ENCODE measurements at regions not wholly inside any gene's neighbourhood (a gene's known extent, or its start where the extent isn't known, plus 50 kb on each side); places are given as distances from the start of the nearest gene placed in this dataset.

DNA sequence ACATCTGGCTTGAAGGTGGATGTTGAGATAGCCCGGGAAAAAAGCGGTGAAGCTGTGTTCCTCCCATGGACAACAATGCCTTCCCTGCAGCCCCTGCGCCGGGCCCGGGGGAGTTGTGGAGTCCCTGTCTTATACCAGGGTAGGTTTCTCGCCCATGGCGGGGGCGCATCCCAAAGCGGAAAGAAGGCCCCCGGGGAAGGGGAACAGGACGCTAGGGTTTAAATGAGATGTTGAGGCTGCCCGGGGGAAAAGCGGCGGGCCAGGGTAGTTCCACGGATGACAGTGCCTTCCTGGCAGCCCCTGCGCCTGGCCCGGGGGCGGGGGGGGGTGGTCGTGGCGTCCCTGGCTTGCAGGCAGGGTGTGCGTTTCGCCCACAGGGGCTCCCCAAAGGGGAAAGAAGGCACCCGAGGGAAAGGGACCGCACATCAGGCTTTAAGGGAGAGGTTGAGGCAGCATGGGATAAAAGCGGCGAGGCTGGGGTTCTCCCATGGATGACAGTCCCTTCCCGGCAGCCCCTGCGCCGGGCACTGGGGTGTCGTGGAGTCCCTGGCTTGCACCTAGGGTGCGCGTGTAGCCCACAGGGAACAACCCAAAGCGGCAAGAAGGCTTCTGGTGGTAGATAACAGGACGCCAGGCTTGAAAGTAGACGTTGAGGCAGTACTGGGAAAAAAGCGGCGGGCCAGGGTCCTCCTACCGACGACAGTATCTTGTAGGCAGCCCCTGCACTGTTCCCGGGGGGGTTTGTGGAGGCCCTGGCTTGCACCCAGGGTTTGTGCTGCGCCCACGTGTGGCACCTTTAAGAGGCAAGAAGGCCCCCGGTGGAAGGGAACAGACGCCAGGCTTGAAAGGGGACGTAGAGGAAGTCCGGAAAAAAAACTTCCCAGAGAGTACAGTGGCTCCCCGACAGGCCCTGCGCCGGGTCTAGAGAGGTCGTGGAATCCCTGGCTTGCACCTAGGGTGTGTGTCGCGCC lies 160.8 kb upstream of the ALG10B start:
- no peak for DNase-seq (ENCODE audit: low spot score in 2 of 2)
- Histone ChIP-seq H3K4me3 (no peak overlapping the region), H3K27me3 (no peaks in the 10 kb centered on the region), H3K9me3 (peaks cover 0 to 28% (median 0%) of the 10 kb centered on the region in 4 donors), H3K36me3 (no peaks in the 10 kb centered on the region), H3K27ac (no peak overlapping the region), H3K4me1 (no peaks in the 10 kb centered on the region)
- WGBS, 2 donors = 85 to 88% methylated on average over 52 of the region's 52 CpGs
- no peak for TF ChIP-seq EP300 (IDR thresholded peaks at IDR 0.05)
- no peak for TF ChIP-seq POLR2A (IDR thresholded peaks at IDR 0.05)

GRCh38 chr12:38156497-38157245 lies 159.9 kb upstream of the ALG10B start:
- Histone ChIP-seq H3K4me1 (no peaks in the 10 kb centered on the region), H3K4me3 (no peak overlapping the region), H3K36me3 (no peaks in the 10 kb centered on the region), H3K27ac (no peak overlapping the region), H3K9me3 (peaks cover 0 to 34% (median 0%) of the 10 kb centered on the region in 4 donors), H3K27me3 (no peaks in the 10 kb centered on the region)
- DNase-seq (ENCODE audit: low spot score in 2 of 2) = no peak
- TF ChIP-seq EP300 (IDR thresholded peaks at IDR 0.05) = no peak
- TF ChIP-seq, protein P1, sequence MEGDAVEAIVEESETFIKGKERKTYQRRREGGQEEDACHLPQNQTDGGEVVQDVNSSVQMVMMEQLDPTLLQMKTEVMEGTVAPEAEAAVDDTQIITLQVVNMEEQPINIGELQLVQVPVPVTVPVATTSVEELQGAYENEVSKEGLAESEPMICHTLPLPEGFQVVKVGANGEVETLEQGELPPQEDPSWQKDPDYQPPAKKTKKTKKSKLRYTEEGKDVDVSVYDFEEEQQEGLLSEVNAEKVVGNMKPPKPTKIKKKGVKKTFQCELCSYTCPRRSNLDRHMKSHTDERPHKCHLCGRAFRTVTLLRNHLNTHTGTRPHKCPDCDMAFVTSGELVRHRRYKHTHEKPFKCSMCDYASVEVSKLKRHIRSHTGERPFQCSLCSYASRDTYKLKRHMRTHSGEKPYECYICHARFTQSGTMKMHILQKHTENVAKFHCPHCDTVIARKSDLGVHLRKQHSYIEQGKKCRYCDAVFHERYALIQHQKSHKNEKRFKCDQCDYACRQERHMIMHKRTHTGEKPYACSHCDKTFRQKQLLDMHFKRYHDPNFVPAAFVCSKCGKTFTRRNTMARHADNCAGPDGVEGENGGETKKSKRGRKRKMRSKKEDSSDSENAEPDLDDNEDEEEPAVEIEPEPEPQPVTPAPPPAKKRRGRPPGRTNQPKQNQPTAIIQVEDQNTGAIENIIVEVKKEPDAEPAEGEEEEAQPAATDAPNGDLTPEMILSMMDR (IDR thresholded peaks at IDR 0.05) = no peak
- no peak for TF ChIP-seq POLR2A (IDR thresholded peaks at IDR 0.05)
- WGBS, 2 donors = 89 to 91% methylated on average over 39 of the region's 39 CpGs

DNA sequence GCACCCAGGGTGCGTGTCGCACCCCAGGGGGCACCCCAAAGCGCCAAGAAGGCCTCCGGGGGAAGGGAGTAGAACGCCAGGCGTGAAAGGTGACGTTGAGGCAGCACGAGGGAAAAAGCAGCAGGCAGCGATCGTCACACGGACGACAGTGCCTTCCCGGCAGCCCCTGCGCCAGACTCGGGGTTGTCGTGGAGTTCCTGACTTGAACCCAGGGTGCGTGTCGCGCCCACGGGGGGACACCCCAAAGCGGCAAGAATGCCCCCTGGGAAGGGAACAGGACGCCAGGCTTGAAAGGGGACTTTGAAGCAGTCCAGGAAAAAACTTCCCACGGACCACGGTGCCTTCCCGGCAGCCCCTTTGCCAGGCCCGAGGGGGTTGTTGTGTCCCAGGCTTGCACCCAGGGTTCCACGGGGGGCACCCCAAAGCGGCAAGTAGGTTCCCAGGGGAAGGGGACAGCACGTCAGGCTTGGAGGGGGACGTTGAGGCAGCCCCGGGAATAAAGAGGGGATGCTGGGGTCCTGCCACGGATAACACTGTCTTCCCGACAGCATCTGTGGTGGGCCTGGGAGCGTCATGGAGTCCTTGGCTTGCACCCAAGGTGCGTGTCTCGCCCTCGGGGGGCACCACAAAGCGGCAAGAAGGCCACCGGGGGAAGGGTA lies 159.2 kb upstream of the ALG10B start:
- WGBS, 2 donors = 88 to 91% methylated on average over 39 of the region's 39 CpGs
- peaks cover 0 to 35% (median 0%) of the 10 kb centered on the region in 4 donors for H3K9me3 ChIP-seq
- TF ChIP-seq EP300 (IDR thresholded peaks at IDR 0.05) = no peak
- TF ChIP-seq, protein P1 (IDR thresholded peaks at IDR 0.05) = no peak
- no peak for TF ChIP-seq POLR2A (IDR thresholded peaks at IDR 0.05)
- no peaks in the 10 kb centered on the region for H3K27me3 ChIP-seq
- DNase-seq (ENCODE audit: low spot score in 2 of 2) = no peak
- H3K4me3 ChIP-seq = no peak overlapping the region
- no peaks in the 10 kb centered on the region for H3K36me3 ChIP-seq
- no peak overlapping the region for H3K27ac ChIP-seq
- no peaks in the 10 kb centered on the region for H3K4me1 ChIP-seq

DNA sequence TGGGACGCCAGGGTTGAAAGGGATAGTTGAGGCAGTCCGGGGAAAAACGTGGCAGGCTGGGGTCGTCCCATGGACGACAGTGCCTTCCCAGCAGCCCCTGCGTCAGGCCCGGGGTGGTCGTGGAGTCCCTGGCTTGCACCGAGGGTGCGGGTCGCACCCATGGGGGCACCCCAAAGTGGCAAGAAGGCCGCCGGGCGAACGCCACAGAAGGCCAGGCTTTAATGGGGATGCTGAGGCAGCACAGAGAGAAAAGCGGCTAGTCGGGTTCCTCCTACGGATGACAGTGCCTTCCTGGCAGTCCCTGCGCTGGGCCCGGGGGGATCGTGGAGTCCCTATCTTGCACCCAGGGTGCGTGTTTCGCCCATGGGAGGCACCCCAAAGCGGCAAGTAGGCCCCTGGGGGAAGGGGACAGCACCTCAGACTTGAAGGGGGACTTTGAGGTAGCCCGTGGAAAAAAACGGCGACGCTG lies 158.6 kb upstream of the ALG10B start:
- H3K4me3 ChIP-seq = no peak overlapping the region
- H3K9me3 ChIP-seq = peaks cover 0 to 36% (median 0%) of the 10 kb centered on the region in 4 donors
- 87 to 89% methylated on average over 22 to 28 of the region's 28 CpGs for WGBS, 2 donors
- H3K4me1 ChIP-seq = no peaks in the 10 kb centered on the region
- H3K36me3 ChIP-seq = no peaks in the 10 kb centered on the region
- DNase-seq (ENCODE audit: low spot score in 2 of 2) = no peak
- no peaks in the 10 kb centered on the region for H3K27me3 ChIP-seq
- TF ChIP-seq, protein P1 (IDR thresholded peaks at IDR 0.05) = no peak
- TF ChIP-seq EP300 (IDR thresholded peaks at IDR 0.05) = no peak
- no peak for TF ChIP-seq POLR2A (IDR thresholded peaks at IDR 0.05)
- no peak overlapping the region for H3K27ac ChIP-seq

- WGBS, 2 donors = 91 to 92% methylated on average over 32 of the region's 32 CpGs
- DNase-seq (ENCODE audit: low spot score in 2 of 2) = no peak
Measured at GRCh38 chr12:38158428-38159091, 158.0 kb upstream of the ALG10B start.

More at GRCh38 chr12:38158428-38159091, 158.0 kb upstream of the ALG10B start:
- Histone ChIP-seq H3K27ac (no peak overlapping the region), H3K9me3 (peaks cover 0 to 42% (median 0%) of the 10 kb centered on the region in 4 donors), H3K36me3 (no peaks in the 10 kb centered on the region), H3K4me3 (no peak overlapping the region), H3K4me1 (no peaks in the 10 kb centered on the region), H3K27me3 (no peaks in the 10 kb centered on the region)
- TF ChIP-seq POLR2A (IDR thresholded peaks at IDR 0.05) (no peak), EP300 (IDR thresholded peaks at IDR 0.05) (no peak)
- TF ChIP-seq, protein P1 (IDR thresholded peaks at IDR 0.05) = no peak

All from tibial nerve (tissue), 4 donors.